IMR-90 (cell line): ENCODE measurements at regions not wholly inside any gene's neighbourhood (a gene's known extent, or its start where the extent isn't known, plus 50 kb on each side); places are given as distances from the start of the nearest gene placed in this dataset.

ENCODE experiments used
- ATAC-seq: fragments of 200-7000 bp; cut with Tn5 transposase; 2 replicates; pipeline ENCODE4 v1.9.1; 2020; ENCODE audit warnings: low read depth, mild to moderate bottlenecking, moderate library complexity
- BruUV-seq: library from RNA; stranded (reverse); fragments of 400-500 nt; replicated peaks from 2 replicates; lab custom pipeline; 2021; lab: Mats Ljungman, UMichigan
- CTCF ChIA-PET: fragments of 300-600 bp; formaldehyde crosslinking; extraction: SDS; loops from one replicate; lab custom pipeline; 2021; ENCODE audit warnings: antibody characterized with exemption; lab: Yijun Ruan, JAX
- POLR2A ChIA-PET: fragments of 300-600 bp; sonication (Branson Sonifier 250); formaldehyde crosslinking; loops from one replicate; lab custom pipeline; 2022; ENCODE audit warnings: antibody characterized with exemption; ENCODE audit not compliant: unreplicated experiment; lab: Charles Lee
- DNase-seq: peaks from one replicate; pipeline ENCODE4 v3.0.0; 2013
- H2AFZ ChIP-seq: replicated peaks from 2 replicates; pipeline ENCODE3; 2013; ENCODE audit warnings: low read length, mild to moderate bottlenecking; ENCODE audit not compliant: poor library complexity
- H2AK5ac ChIP-seq: 2 replicates; pipeline ENCODE4 v1.6.1; 2013; ENCODE audit warnings: low read depth, low read length, inconsistent platforms
- H2AK9ac ChIP-seq: replicated peaks from 2 replicates; pipeline ENCODE3; 2013; ENCODE audit warnings: mild to moderate bottlenecking, low read depth, low read length, moderate library complexity; ENCODE audit not compliant: poor library complexity
- H2BK120ac ChIP-seq: 2 replicates; pipeline ENCODE4 v1.6.1; 2013; ENCODE audit warnings: low read depth, low read length, inconsistent platforms
- H2BK15ac ChIP-seq: 3 replicates; pipeline ENCODE4 v1.6.1; 2013; ENCODE audit warnings: low read depth, low read length, inconsistent platforms
- H2BK20ac ChIP-seq: 2 replicates; pipeline ENCODE4 v1.6.1; 2013; ENCODE audit warnings: low read depth, mild to moderate bottlenecking, inconsistent platforms, low read length, moderate library complexity
- H2BK5ac ChIP-seq: 2 replicates; pipeline ENCODE4 v1.6.1; 2013; ENCODE audit warnings: mild to moderate bottlenecking, low read depth, low read length, inconsistent platforms; ENCODE audit not compliant: poor library complexity, severe bottlenecking
- H3K14ac ChIP-seq: replicated peaks from 2 replicates; pipeline ENCODE4 v1.6.1; 2013; ENCODE audit warnings: low read depth, low read length, inconsistent platforms
- H3K18ac ChIP-seq: 2 replicates; pipeline ENCODE4 v1.6.1; 2013; ENCODE audit warnings: low read depth, low read length, control low read depth
- H3K23ac ChIP-seq: 2 replicates; pipeline ENCODE4 v1.6.1; 2013; ENCODE audit warnings: low read depth, low read length, inconsistent platforms
- H3K27ac ChIP-seq: 2 replicates; pipeline ENCODE4 v1.5.1; 2013; ENCODE audit warnings: mild to moderate bottlenecking, control low read depth, low read length; ENCODE audit not compliant: insufficient read depth
- H3K27me3 ChIP-seq: 2 replicates; pipeline ENCODE4 v1.6.1; 2013; ENCODE audit warnings: low read length; ENCODE audit not compliant: control insufficient read depth, insufficient read depth
- H3K36me3 ChIP-seq: 2 replicates; pipeline ENCODE4 v1.6.1; 2013; ENCODE audit warnings: low read length, mixed read lengths; ENCODE audit not compliant: control insufficient read depth, insufficient read depth
- H3K4ac ChIP-seq: 2 replicates; pipeline ENCODE4 v1.6.1; 2013; ENCODE audit warnings: low read depth, low read length, inconsistent platforms
- H3K4me1 ChIP-seq: 2 replicates; pipeline ENCODE4 v1.6.1; 2013; ENCODE audit warnings: low read length, mixed read lengths; ENCODE audit not compliant: control insufficient read depth, insufficient read depth
- H3K4me2 ChIP-seq: 2 replicates; pipeline ENCODE4 v1.6.1; 2013; ENCODE audit warnings: low read depth, mild to moderate bottlenecking, control low read depth, low read length, moderate library complexity
- H3K4me3 ChIP-seq: 2 replicates; pipeline ENCODE4 v1.5.1; 2013; ENCODE audit warnings: low read depth, mild to moderate bottlenecking, control low read depth, low read length, moderate library complexity; ENCODE audit not compliant: insufficient read depth
- H3K56ac ChIP-seq: 2 replicates; pipeline ENCODE4 v1.6.1; 2013; ENCODE audit warnings: low read length, inconsistent platforms; ENCODE audit not compliant: insufficient read depth; ENCODE audit errors: extremely low read depth
- H3K79me1 ChIP-seq, 2 experiments: 2 replicates each; pipeline ENCODE4 v1.6.1; 2013; ENCODE audit warnings: low read length in 2 of 2, inconsistent platforms in 1 of 2, low read depth in 1 of 2
- H3K9ac ChIP-seq: 2 replicates; pipeline ENCODE4 v1.6.1; 2013; ENCODE audit warnings: low read depth, low read length, control low read depth
- H3K9me1 ChIP-seq: 2 replicates; pipeline ENCODE4 v1.6.1; 2013; ENCODE audit warnings: low read length, inconsistent platforms; ENCODE audit not compliant: insufficient read depth
- H3K9me3 ChIP-seq: 2 replicates; pipeline ENCODE4 v1.6.1; 2013; ENCODE audit warnings: low read length; ENCODE audit not compliant: control insufficient read depth, insufficient read depth
- H4K20me1 ChIP-seq: 2 replicates; pipeline ENCODE4 v1.6.1; 2013; ENCODE audit warnings: low read length, inconsistent platforms; ENCODE audit not compliant: insufficient read depth
- H4K5ac ChIP-seq: 2 replicates; pipeline ENCODE4 v1.6.1; 2013; ENCODE audit warnings: mild to moderate bottlenecking, low read depth, low read length, control low read depth
- H4K8ac ChIP-seq, 2 experiments: 2 replicates each; pipeline ENCODE4 v1.6.1; 2013; ENCODE audit warnings: low read depth in 2 of 2, low read length in 2 of 2, control low read depth in 1 of 2, inconsistent platforms in 1 of 2
- H4K91ac ChIP-seq: 2 replicates; pipeline ENCODE4 v1.6.1; 2013; ENCODE audit warnings: low read depth, low read length, inconsistent platforms; ENCODE audit not compliant: insufficient read depth
- BHLHE40 ChIP-seq: fragments of 150-350 bp; IDR thresholded peaks from 2 replicates; pipeline ENCODE4 v1.6.1; 2016; ENCODE audit warnings: mild to moderate bottlenecking, low read depth, low read length
- CEBPB ChIP-seq: IDR thresholded peaks from 2 replicates; pipeline ENCODE4 v1.6.1; 2012; ENCODE audit warnings: low read depth, low read length, improper control_type of control experiment
- CHD1 ChIP-seq: IDR thresholded peaks from 2 replicates; pipeline ENCODE4 v1.6.1; 2012; ENCODE audit warnings: low read depth, low read length, improper control_type of control experiment
- FOS ChIP-seq: fragments of 150-350 bp; IDR thresholded peaks from 2 replicates; pipeline ENCODE4 v1.6.1; 2016; ENCODE audit warnings: low read depth, low read length
- MAFK ChIP-seq: IDR thresholded peaks from 2 replicates; pipeline ENCODE4 v1.6.1; 2012; ENCODE audit warnings: low read depth, low read length, improper control_type of control experiment
- MAZ ChIP-seq: IDR thresholded peaks from 2 replicates; pipeline ENCODE4 v1.6.1; 2012; ENCODE audit warnings: low read depth, mild to moderate bottlenecking, low read length, improper control_type of control experiment, moderate library complexity, borderline replicate concordance
- MXI1 ChIP-seq: IDR thresholded peaks from 2 replicates; pipeline ENCODE4 v1.6.1; 2012; ENCODE audit warnings: low read depth, mild to moderate bottlenecking, low read length, moderate library complexity, borderline replicate concordance
- NFE2L2 ChIP-seq: fragments of 150-350 bp; IDR thresholded peaks from 2 replicates; pipeline ENCODE4 v1.6.1; 2016; ENCODE audit warnings: low read depth, mild to moderate bottlenecking, low read length
- POLR2A ChIP-seq: IDR thresholded peaks from 2 replicates; pipeline ENCODE4 v1.6.1; 2012; ENCODE audit warnings: mild to moderate bottlenecking, low read depth, low read length
- RAD21 ChIP-seq: IDR thresholded peaks from 2 replicates; pipeline ENCODE4 v1.6.1; 2012; ENCODE audit warnings: low read length, improper control_type of control experiment
- RCOR1 ChIP-seq: IDR thresholded peaks from 2 replicates; pipeline ENCODE4 v1.6.1; 2012; ENCODE audit warnings: mild to moderate bottlenecking, low read length, improper control_type of control experiment; ENCODE audit not compliant: insufficient replicate concordance
- RFX5 ChIP-seq: IDR thresholded peaks from 2 replicates; pipeline ENCODE4 v1.8.0; 2012; ENCODE audit warnings: low read depth, mild to moderate bottlenecking, low read length, moderate library complexity
- SMC3 ChIP-seq: fragments of 150-350 bp; IDR thresholded peaks from 2 replicates; pipeline ENCODE4 v1.6.1; 2016; ENCODE audit warnings: low read depth, mild to moderate bottlenecking, antibody characterized with exemption, low read length, moderate library complexity
- USF2 ChIP-seq: fragments of 150-350 bp; IDR thresholded peaks from 2 replicates; pipeline ENCODE4 v1.6.1; 2017; ENCODE audit warnings: mild to moderate bottlenecking, antibody characterized with exemption, low read length, low read depth
- WGBS, 2 experiments: methylation state at CpG; one replicate each; pipeline versions ENCODE4 v1.1.5 to v1.1.7; 2013; ENCODE audit warnings: missing lambda C conversion rate in 2 of 2; ENCODE audit not compliant: insufficient read length in 1 of 2; ENCODE audit errors: extremely low coverage in 2 of 2; 5-methylcytosine and 5-hydroxymethylcytosine counted together
- dilution Hi-C: fragments of 300-500 bp; cut with HindIII; formaldehyde crosslinking; loops from one replicate; pipeline ENCODE4 v1.14.3; 2018; ENCODE audit warnings: low sequenced_read_pairs; ENCODE audit not compliant: unreplicated experiment
- in situ Hi-C: fragments of 300-500 bp; cut with MboI; formaldehyde crosslinking; loops from 3 replicates; pipeline ENCODE4 v1.14.3; 2019; ENCODE audit warnings: low sequenced_read_pairs, inconsistent platforms, mixed read lengths
- intact Hi-C: fragments of 100-400 bp; cut with micrococcal nuclease; formaldehyde crosslinking; loops from 2 replicates; pipeline ENCODE4 v1.10.0; 2022
- TF ChIP-seq, protein P1 (sequence below): conservative IDR thresholded peaks from 2 replicates; pipeline ENCODE4 v1.5.1; 2012; ENCODE audit warnings: mild to moderate bottlenecking, low read depth, low read length, improper control_type of control experiment
- TF ChIP-seq, protein P2 (sequence below): fragments of 150-350 bp; IDR thresholded peaks from 2 replicates; pipeline ENCODE4 v1.6.1; 2016; ENCODE audit warnings: low read depth, mild to moderate bottlenecking, low read length, moderate library complexity, borderline replicate concordance

DNA sequence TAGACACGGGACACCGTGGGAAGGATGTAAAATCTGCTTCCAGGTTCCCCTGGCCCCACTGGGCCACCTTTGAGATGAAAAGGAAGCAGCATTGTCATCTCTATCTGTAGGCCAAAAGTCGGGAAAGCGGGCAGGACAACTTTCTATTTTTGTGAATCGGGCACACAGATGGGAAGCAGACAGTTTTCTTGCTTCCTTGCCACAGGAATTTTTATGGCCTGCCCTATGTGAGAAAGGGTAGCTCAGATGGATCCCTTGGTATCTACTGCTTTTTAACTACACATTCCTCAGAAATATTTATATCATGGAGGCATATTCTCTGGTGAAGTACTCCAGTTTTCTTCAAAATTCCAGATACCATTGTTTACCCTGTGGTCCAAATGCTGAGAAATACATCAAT lies 735.5 kb downstream of the CBLN2 start:
- Histone ChIP-seq H2AK5ac (no peak overlapping the region), H3K27ac (no peak overlapping the region), H2AFZ (no peak overlapping the region), H2BK20ac (no peak overlapping the region), H3K14ac (no peak overlapping the region), H4K20me1 (no peaks in the 10 kb centered on the region), H3K56ac (no peak overlapping the region), H3K9ac (no peak overlapping the region), H3K4me3 (no peak overlapping the region), H3K27me3 (no peaks in the 10 kb centered on the region), H3K9me1 (no peaks in the 10 kb centered on the region), H3K4me1 (no peaks in the 10 kb centered on the region), H2BK15ac (no peak overlapping the region), H3K9me3 (peaks cover 4% of the 10 kb centered on the region), H2AK9ac (no peak overlapping the region), H3K36me3 (no peaks in the 10 kb centered on the region), H4K8ac (no peak overlapping the region), H4K91ac (no peak overlapping the region), H3K23ac (no peak overlapping the region), H4K5ac (no peak overlapping the region), H2BK120ac (no peak overlapping the region), H2BK5ac (no peak overlapping the region), H3K4me2 (no peak overlapping the region), H3K4ac (no peak overlapping the region), H3K18ac (no peak overlapping the region), H3K79me1 (no peaks in the 10 kb centered on the region)
- 75% methylated on average over 2 of the region's 5 CpGs; no CpG with 5 or more reads in 1 of the 2 experiments for WGBS, 2 experiments
- ChIA-PET POLR2A (no interaction called here), CTCF (no interaction called here)
- TF ChIP-seq RFX5 (no peak), FOS (no peak), POLR2A (no peak), SMC3 (no peak), MAZ (no peak), BHLHE40 (no peak), RCOR1 (no peak), RAD21 (no peak), MXI1 (no peak), CEBPB (no peak), USF2 (no peak), NFE2L2 (no peak), MAFK (no peak), CHD1 (no peak)
- TF ChIP-seq, protein P1, sequence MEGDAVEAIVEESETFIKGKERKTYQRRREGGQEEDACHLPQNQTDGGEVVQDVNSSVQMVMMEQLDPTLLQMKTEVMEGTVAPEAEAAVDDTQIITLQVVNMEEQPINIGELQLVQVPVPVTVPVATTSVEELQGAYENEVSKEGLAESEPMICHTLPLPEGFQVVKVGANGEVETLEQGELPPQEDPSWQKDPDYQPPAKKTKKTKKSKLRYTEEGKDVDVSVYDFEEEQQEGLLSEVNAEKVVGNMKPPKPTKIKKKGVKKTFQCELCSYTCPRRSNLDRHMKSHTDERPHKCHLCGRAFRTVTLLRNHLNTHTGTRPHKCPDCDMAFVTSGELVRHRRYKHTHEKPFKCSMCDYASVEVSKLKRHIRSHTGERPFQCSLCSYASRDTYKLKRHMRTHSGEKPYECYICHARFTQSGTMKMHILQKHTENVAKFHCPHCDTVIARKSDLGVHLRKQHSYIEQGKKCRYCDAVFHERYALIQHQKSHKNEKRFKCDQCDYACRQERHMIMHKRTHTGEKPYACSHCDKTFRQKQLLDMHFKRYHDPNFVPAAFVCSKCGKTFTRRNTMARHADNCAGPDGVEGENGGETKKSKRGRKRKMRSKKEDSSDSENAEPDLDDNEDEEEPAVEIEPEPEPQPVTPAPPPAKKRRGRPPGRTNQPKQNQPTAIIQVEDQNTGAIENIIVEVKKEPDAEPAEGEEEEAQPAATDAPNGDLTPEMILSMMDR = no peak
- TF ChIP-seq, protein P2, sequence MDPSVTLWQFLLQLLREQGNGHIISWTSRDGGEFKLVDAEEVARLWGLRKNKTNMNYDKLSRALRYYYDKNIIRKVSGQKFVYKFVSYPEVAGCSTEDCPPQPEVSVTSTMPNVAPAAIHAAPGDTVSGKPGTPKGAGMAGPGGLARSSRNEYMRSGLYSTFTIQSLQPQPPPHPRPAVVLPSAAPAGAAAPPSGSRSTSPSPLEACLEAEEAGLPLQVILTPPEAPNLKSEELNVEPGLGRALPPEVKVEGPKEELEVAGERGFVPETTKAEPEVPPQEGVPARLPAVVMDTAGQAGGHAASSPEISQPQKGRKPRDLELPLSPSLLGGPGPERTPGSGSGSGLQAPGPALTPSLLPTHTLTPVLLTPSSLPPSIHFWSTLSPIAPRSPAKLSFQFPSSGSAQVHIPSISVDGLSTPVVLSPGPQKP = no peak
- intact Hi-C loops (no loop called here), in situ Hi-C loops (no loop called here), dilution Hi-C loops (no loop called here)
- no peak for DNase-seq
- ATAC-seq = no peak
- no TSS peak for BruUV-seq
